Sigmoid colon (tissue), 4 donors: ENCODE measurements at regions not wholly inside any gene's neighbourhood (a gene's known extent, or its start where the extent isn't known, plus 50 kb on each side); places are given as distances from the start of the nearest gene placed in this dataset.

Experiments
- CTCF ChIP-seq, 4 experiments: fragments of 450-650 bp in 3 of 4; fragments of 200-600 bp in 1 of 4; IDR thresholded peaks; one replicate each; pipeline ENCODE4 v1.5.1; 2016 to 2019; ENCODE audit warnings: antibody characterized with exemption in 4 of 4, mild to moderate bottlenecking in 3 of 4, moderate library complexity in 2 of 4
- EP300 ChIP-seq, 4 donors: sonication (generic); formaldehyde crosslinking; IDR thresholded peaks; one replicate each; pipeline ENCODE4 v1.6.1; 2017; ENCODE audit warnings: antibody characterized with exemption in 4 of 4
- POLR2A ChIP-seq, 2 donors: fragments of 450-650 bp; IDR thresholded peaks; one replicate each; pipeline ENCODE4 v1.6.1; 2016; ENCODE audit warnings: antibody characterized with exemption in 2 of 2, mild to moderate bottlenecking in 2 of 2, moderate library complexity in 2 of 2
- POLR2AphosphoS5 ChIP-seq, 4 donors: sonication (generic); formaldehyde crosslinking; IDR thresholded peaks; one replicate each; pipeline ENCODE4 v1.6.1; 2017; ENCODE audit warnings: antibody characterized with exemption in 4 of 4

GRCh38 chr17:62860962-62861873, 53.1 kb upstream of the MARCHF10 start:
- TF ChIP-seq CTCF (IDR thresholded peaks at IDR 0.05) = no peak
- TF ChIP-seq POLR2A (IDR thresholded peaks at IDR 0.05) = no peak
- no peak for TF ChIP-seq POLR2AphosphoS5 (IDR thresholded peaks at IDR 0.05)
- TF ChIP-seq EP300 (IDR thresholded peaks at IDR 0.05) = no peak
